Neuronal stem cell (in vitro differentiated cells): ENCODE measurements at regions not wholly inside any gene's neighbourhood (a gene's known extent, or its start where the extent isn't known, plus 50 kb on each side); places are given as distances from the start of the nearest gene placed in this dataset.

Experiments used
- DNase-seq: peaks from one replicate; pipeline ENCODE4 v3.0.0-alpha.2; 2013; ENCODE audit warnings: low spot score
- H2AFZ ChIP-seq: one replicate; pipeline ENCODE4 v1.6.1; 2013; ENCODE audit warnings: mild to moderate bottlenecking, low read length, inconsistent platforms
- H2AK5ac ChIP-seq: 2 replicates; pipeline ENCODE4 v1.6.1; 2013; ENCODE audit warnings: low read depth, mild to moderate bottlenecking, inconsistent platforms, low read length, moderate library complexity, mixed read lengths
- H2BK120ac ChIP-seq: 2 replicates; pipeline ENCODE4 v1.6.1; 2013; ENCODE audit warnings: low read depth, mild to moderate bottlenecking, inconsistent platforms, low read length, moderate library complexity, mixed read lengths
- H2BK12ac ChIP-seq: one replicate; pipeline ENCODE4 v1.6.1; 2013; ENCODE audit warnings: low read length, inconsistent platforms
- H2BK15ac ChIP-seq: 2 replicates; pipeline ENCODE4 v1.6.1; 2013; ENCODE audit warnings: mild to moderate bottlenecking, low read length, inconsistent platforms, mixed read lengths
- H2BK5ac ChIP-seq: one replicate; pipeline ENCODE4 v1.6.1; 2013; ENCODE audit warnings: inconsistent platforms, mild to moderate bottlenecking, low read length, moderate library complexity
- H3K14ac ChIP-seq: one replicate; pipeline ENCODE4 v1.6.1; 2013; ENCODE audit warnings: low read length, inconsistent platforms
- H3K18ac ChIP-seq: 2 replicates; pipeline ENCODE4 v1.6.1; 2013; ENCODE audit warnings: low read length, inconsistent platforms
- H3K23ac ChIP-seq: 2 replicates; pipeline ENCODE4 v1.6.1; 2013; ENCODE audit warnings: low read depth, mild to moderate bottlenecking, mixed read lengths, low read length, inconsistent platforms; ENCODE audit not compliant: poor library complexity
- H3K27ac ChIP-seq: replicated peaks from 3 replicates; pipeline ENCODE4 v1.5.1; 2013; ENCODE audit warnings: low read length, inconsistent platforms
- H3K27me3 ChIP-seq, 3 experiments: 2 replicates each; pipeline ENCODE4 v1.6.1; 2013; ENCODE audit warnings: low read length in 3 of 3, mild to moderate bottlenecking in 2 of 3, inconsistent platforms in 1 of 3, low read depth in 1 of 3, mixed read lengths in 1 of 3, moderate library complexity in 1 of 3; ENCODE audit not compliant: control insufficient read depth in 3 of 3, insufficient read depth in 3 of 3
- H3K36me3 ChIP-seq, 2 donors: replicated peaks in 1 of 2; 2 replicates each; pipeline ENCODE4 v1.6.1; 2013; ENCODE audit warnings: low read length in 2 of 2; ENCODE audit not compliant: control insufficient read depth in 2 of 2, insufficient read depth in 2 of 2
- H3K4ac ChIP-seq: 2 replicates; pipeline ENCODE4 v1.6.1; 2013; ENCODE audit warnings: inconsistent platforms, mild to moderate bottlenecking, low read length, moderate library complexity
- H3K4me1 ChIP-seq, 2 donors: 1 replicate in 1 of 2; 2 replicates in 1 of 2; pipeline ENCODE4 v1.6.1; 2013; ENCODE audit warnings: low read length in 2 of 2, low read depth in 1 of 2; ENCODE audit not compliant: control insufficient read depth in 2 of 2, insufficient read depth in 1 of 2
- H3K4me2 ChIP-seq: one replicate; pipeline ENCODE4 v1.6.1; 2013; ENCODE audit warnings: mild to moderate bottlenecking, low read length, inconsistent platforms; ENCODE audit not compliant: insufficient read depth, poor library complexity, severe bottlenecking
- H3K4me3 ChIP-seq, 2 donors: 2 replicates each; pipeline ENCODE4 v1.5.1; 2013; ENCODE audit warnings: low read length in 2 of 2, mild to moderate bottlenecking in 2 of 2, inconsistent platforms in 1 of 2, moderate library complexity in 1 of 2
- H3K79me1 ChIP-seq: one replicate; pipeline ENCODE4 v1.6.1; 2013; ENCODE audit warnings: low read depth, mild to moderate bottlenecking, inconsistent platforms, low read length, moderate library complexity
- H3K9ac ChIP-seq: one replicate; pipeline ENCODE4 v1.6.1; 2013; ENCODE audit warnings: mild to moderate bottlenecking, low read depth, low read length, inconsistent platforms; ENCODE audit not compliant: poor library complexity
- H3K9me3 ChIP-seq, 2 donors: replicated peaks in 1 of 2; 2 replicates each; pipeline versions ENCODE3 to v1.6.1; 2013; ENCODE audit warnings: low read length in 2 of 2, mild to moderate bottlenecking in 2 of 2, inconsistent platforms in 1 of 2, low read depth in 1 of 2, mixed read lengths in 1 of 2, moderate library complexity in 1 of 2; ENCODE audit not compliant: control insufficient read depth in 2 of 2, insufficient read depth in 1 of 2
- H4K8ac ChIP-seq: one replicate; pipeline ENCODE4 v1.6.1; 2013; ENCODE audit warnings: low read depth, mild to moderate bottlenecking, inconsistent platforms, low read length, moderate library complexity
- H4K91ac ChIP-seq: one replicate; pipeline ENCODE4 v1.6.1; 2013; ENCODE audit warnings: low read length, low read depth, mild to moderate bottlenecking, inconsistent platforms; ENCODE audit not compliant: poor library complexity
- WGBS, 2 donors: extraction: QIAGEN DNeasy Blood & Tissue Kit; methylation state at CpG; one replicate each; pipeline ENCODE4 v1.1.7; 2013; ENCODE audit warnings: missing lambda C conversion rate in 2 of 2, mixed read lengths in 1 of 2; ENCODE audit not compliant: insufficient read length in 2 of 2, insufficient replicate concordance in 1 of 2; ENCODE audit errors: extremely low coverage in 2 of 2; 5-methylcytosine and 5-hydroxymethylcytosine counted together

DNA sequence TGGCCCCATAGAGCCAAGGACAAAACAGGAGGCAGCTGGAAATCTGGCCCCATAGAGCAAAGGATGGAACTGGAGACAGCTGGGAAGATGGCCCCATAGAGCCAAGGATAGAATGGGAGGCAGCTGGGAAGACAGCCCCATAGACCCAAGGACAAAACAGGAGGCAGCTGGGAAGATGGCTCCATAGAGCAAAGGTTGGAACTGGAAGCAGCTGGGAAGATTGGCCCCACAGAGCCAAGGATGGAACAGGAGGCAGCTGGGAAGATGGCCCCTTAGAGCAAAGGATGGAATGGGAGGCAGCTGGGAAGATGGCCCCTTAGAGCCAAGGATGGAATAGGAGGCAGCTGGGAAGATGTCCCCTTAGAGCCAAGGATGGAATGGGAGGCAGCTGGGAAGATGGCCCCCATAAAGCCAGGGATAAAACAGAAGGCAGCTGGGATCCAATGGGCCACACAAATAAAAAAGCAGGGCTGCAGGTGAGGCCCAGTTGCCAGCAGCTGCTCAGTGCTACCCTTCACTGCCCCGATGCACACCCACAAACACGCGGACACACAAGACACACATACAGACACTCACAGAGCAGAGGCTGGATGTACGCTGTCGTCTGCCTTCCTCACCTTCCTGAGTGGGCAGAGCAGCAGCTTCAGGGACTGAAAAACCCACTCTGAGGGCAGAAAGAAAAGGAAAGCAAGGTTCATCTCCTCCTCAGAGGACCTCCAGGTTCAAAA is 505.4 kb upstream of the MYT1L start:
- H3K27me3 ChIP-seq = peaks cover 0 to 7% (median 0%) of the 10 kb centered on the region in 3 experiments
- WGBS, 2 donors = no CpG with 5 or more reads among the region's 5 CpGs
- no peak overlapping the region for H2BK15ac ChIP-seq
- no peak overlapping the region for H3K4ac ChIP-seq
- H3K79me1 ChIP-seq = no peaks in the 10 kb centered on the region
- H3K23ac ChIP-seq = no peak overlapping the region
- no peak overlapping the region for H3K18ac ChIP-seq
- no peak overlapping the region for H2BK5ac ChIP-seq
- no peak overlapping the region for H4K91ac ChIP-seq
- H4K8ac ChIP-seq = no peak overlapping the region
- H3K14ac ChIP-seq = peak overlapping the region; percentile 49
- peaks cover 0 to 2% of the 10 kb centered on the region in 2 donors for H3K4me1 ChIP-seq
- no peak for DNase-seq
- H3K9ac ChIP-seq = no peak overlapping the region
- H2AK5ac ChIP-seq = no peak overlapping the region
- H3K36me3 ChIP-seq = no peaks in the 10 kb centered on the region
- H3K27ac ChIP-seq = no peak overlapping the region
- H2BK12ac ChIP-seq = no peak overlapping the region
- H3K9me3 ChIP-seq = no peaks in the 10 kb centered on the region
- no peak overlapping the region for H3K4me2 ChIP-seq
- no peak overlapping the region for H2AFZ ChIP-seq
- H2BK120ac ChIP-seq = no peak overlapping the region
- H3K4me3 ChIP-seq = no peak overlapping the region

- H2BK120ac ChIP-seq = no peak overlapping the region
- H3K4ac ChIP-seq = no peak overlapping the region
Measured at GRCh38 chr2:2834516-2835254, 503.6 kb upstream of the MYT1L start.

GRCh38 chr2:2834105-2834504 is 503.0 kb upstream of the MYT1L start:
- no peak overlapping the region for H2BK5ac ChIP-seq
- WGBS, 2 donors = no CpG with 5 or more reads among the region's 11 CpGs
- no peak overlapping the region for H2BK12ac ChIP-seq
- no peak overlapping the region for H2AFZ ChIP-seq
- no peak overlapping the region for H2BK15ac ChIP-seq
- H3K4me1 ChIP-seq = peaks cover 0 to 3% of the 10 kb centered on the region in 2 donors
- no peak overlapping the region for H3K23ac ChIP-seq
- no peak overlapping the region for H2BK120ac ChIP-seq
- H3K79me1 ChIP-seq = no peaks in the 10 kb centered on the region
- no peak overlapping the region for H4K8ac ChIP-seq
- H3K4me3 ChIP-seq = no peak overlapping the region
- H3K4ac ChIP-seq = no peak overlapping the region
- peaks cover 0 to 7% (median 0%) of the 10 kb centered on the region in 3 experiments for H3K27me3 ChIP-seq
- H3K27ac ChIP-seq = no peak overlapping the region
- no peak overlapping the region for H3K4me2 ChIP-seq
- no peak overlapping the region for H2AK5ac ChIP-seq
- H3K14ac ChIP-seq = no peak overlapping the region
- H3K9ac ChIP-seq = no peak overlapping the region
- no peak for DNase-seq
- H4K91ac ChIP-seq = no peak overlapping the region
- H3K9me3 ChIP-seq = peaks cover 0 to 2% of the 10 kb centered on the region in 2 donors
- H3K36me3 ChIP-seq = no peaks in the 10 kb centered on the region
- H3K18ac ChIP-seq = no peak overlapping the region

More at GRCh38 chr2:2834516-2835254, 503.6 kb upstream of the MYT1L start:
- no peak overlapping the region for H3K18ac ChIP-seq
- H2AFZ ChIP-seq = no peak overlapping the region
- no peak overlapping the region for H3K4me2 ChIP-seq
- H3K27me3 ChIP-seq = peaks cover 0 to 7% (median 0%) of the 10 kb centered on the region in 3 experiments
- no peak overlapping the region for H2BK15ac ChIP-seq
- peaks cover 0 to 2% of the 10 kb centered on the region in 2 donors for H3K9me3 ChIP-seq
- H3K23ac ChIP-seq = no peak overlapping the region
- no peak overlapping the region for H4K8ac ChIP-seq
- no peak overlapping the region for H3K4me3 ChIP-seq
- H3K36me3 ChIP-seq = no peaks in the 10 kb centered on the region
- H3K27ac ChIP-seq = no peak overlapping the region
- no peak for DNase-seq
- WGBS, 2 donors = no CpG with 5 or more reads among the region's 10 CpGs
- no peak overlapping the region for H3K14ac ChIP-seq
- no peak overlapping the region for H4K91ac ChIP-seq
- peaks cover 0 to 3% of the 10 kb centered on the region in 2 donors for H3K4me1 ChIP-seq
- no peaks in the 10 kb centered on the region for H3K79me1 ChIP-seq
- no peak overlapping the region for H2BK5ac ChIP-seq
- no peak overlapping the region for H3K9ac ChIP-seq
- H2AK5ac ChIP-seq = no peak overlapping the region
- no peak overlapping the region for H2BK12ac ChIP-seq

DNA sequence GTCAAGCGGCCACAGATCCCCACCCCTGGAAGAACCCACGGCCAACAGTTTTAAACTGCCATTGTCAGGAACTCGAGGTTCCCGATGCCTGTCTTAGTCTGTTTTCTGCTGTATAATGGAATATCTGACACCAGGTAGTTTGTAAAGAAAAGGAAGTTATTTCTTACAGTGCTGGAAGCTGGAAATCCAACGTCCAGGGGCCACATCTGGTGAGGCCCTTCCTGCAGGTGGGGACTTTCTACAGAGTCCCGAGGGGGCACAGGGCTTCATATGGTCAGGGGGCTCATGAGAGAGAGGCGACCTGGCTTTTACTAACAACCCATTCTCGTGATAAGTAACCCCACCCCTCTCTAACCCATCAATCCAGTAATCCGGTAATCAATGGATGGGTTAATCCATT is 501.6 kb upstream of the MYT1L start:
- H3K14ac ChIP-seq = no peak overlapping the region
- no peaks in the 10 kb centered on the region for H3K36me3 ChIP-seq
- peaks cover 0 to 3% of the 10 kb centered on the region in 2 donors for H3K4me1 ChIP-seq
- H3K79me1 ChIP-seq = no peaks in the 10 kb centered on the region
- no peak overlapping the region for H3K23ac ChIP-seq
- WGBS, 2 donors = no CpG with 5 or more reads among the region's 9 CpGs
- H2AK5ac ChIP-seq = no peak overlapping the region
- H4K8ac ChIP-seq = peak overlapping the region; percentile 25
- H3K9ac ChIP-seq = no peak overlapping the region
- no peak overlapping the region for H2BK15ac ChIP-seq
- peaks cover 0 to 7% (median 0%) of the 10 kb centered on the region in 3 experiments for H3K27me3 ChIP-seq
- H2BK120ac ChIP-seq = no peak overlapping the region
- H2AFZ ChIP-seq = no peak overlapping the region
- no peak overlapping the region for H3K27ac ChIP-seq
- H2BK12ac ChIP-seq = no peak overlapping the region
- no peak overlapping the region for H2BK5ac ChIP-seq
- peaks cover 0 to 2% of the 10 kb centered on the region in 2 donors for H3K9me3 ChIP-seq
- no peak overlapping the region for H4K91ac ChIP-seq
- peak overlapping the region; percentile 20 for H3K18ac ChIP-seq
- no peak overlapping the region for H3K4me3 ChIP-seq
- no peak overlapping the region for H3K4ac ChIP-seq
- H3K4me2 ChIP-seq = no peak overlapping the region
- no peak for DNase-seq
